GM23248 (cell line): ENCODE measurements at regions not wholly inside any gene's neighbourhood (a gene's known extent, or its start where the extent isn't known, plus 50 kb on each side); places are given as distances from the start of the nearest gene placed in this dataset.

Experiments used
- EZH2 ChIP-seq: fragments of 200-600 bp; sonication (generic); IDR thresholded peaks from 2 replicates; pipeline ENCODE4 v1.6.1; 2018; ENCODE audit warnings: antibody characterized with exemption, mild to moderate bottlenecking; ENCODE audit not compliant: insufficient read depth, poor library complexity, severe bottlenecking
- EZH2phosphoT487 ChIP-seq: fragments of 200-600 bp; sonication (generic); IDR thresholded peaks from 2 replicates; pipeline ENCODE4 v1.6.1; 2018; ENCODE audit warnings: antibody characterized with exemption, moderate library complexity, mild to moderate bottlenecking, low read depth; ENCODE audit not compliant: insufficient read depth

DNA sequence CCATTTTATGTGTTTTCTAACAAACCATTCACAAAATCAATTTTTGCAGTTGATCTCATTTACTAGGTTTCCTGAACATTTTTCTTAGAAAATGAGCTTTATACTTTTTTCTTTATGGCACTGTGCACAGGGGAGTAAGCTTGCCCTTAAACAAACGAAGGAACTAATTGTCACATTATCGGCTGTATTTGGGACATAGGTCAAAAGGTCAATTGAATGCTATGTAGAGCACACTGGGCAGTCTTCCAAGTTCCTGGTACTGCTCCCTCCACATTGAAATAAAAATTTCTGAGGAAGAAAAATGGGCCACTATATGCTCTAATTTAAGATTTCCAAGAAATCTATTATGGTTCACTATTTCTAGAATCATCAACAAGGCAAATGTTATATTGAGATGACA is 93.6 kb upstream of the TMEFF2 start:
- no peak for TF ChIP-seq EZH2
- no peak for TF ChIP-seq EZH2phosphoT487
